ENCODE measurements at regions not wholly inside any gene's neighbourhood (a gene's known extent, or its start where the extent isn't known, plus 50 kb on each side); places are given as distances from the start of the nearest gene placed in this dataset.
"Not testable (repeated sequence)": the region's sequence is repeated elsewhere in the genome, so short reads cannot be mapped to it uniquely, and the experiment has no call there.

DNA sequence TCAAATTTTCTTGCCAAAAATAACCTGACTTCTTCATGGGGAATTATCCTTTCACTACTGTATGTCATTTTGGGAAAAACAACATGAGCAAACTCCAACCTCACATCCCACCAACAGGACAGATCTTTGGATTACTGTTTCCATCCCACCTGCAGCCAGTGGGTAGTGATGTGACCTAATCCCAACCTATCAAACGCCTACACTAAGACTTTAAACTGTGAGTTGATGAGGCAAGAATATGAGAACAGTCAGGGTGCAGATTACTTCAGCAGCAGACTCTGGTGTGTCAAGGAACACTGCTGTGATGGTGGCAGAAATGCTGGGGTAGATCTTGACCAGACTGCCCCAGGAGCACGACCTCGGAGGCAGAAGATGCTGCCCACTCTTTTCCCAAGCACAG is 293.2 kb downstream of the DUSP6 start:
- no peaks in the 10 kb centered on the region for H3K9me3 ChIP-seq (ENCODE audit: control insufficient read depth, low read length)
- no peaks in the 10 kb centered on the region for H3K27me3 ChIP-seq (ENCODE audit: control insufficient read depth, insufficient read depth, low read length, poor library complexity, severe bottlenecking)
- no peak overlapping the region for H3K4me3 ChIP-seq (ENCODE audit: insufficient read depth, low read depth, low read length)
- 84 to 95% methylated on average over 3 of the region's 3 CpGs for WGBS, 2 experiments
- H3K36me3 ChIP-seq (ENCODE audit: control insufficient read depth, insufficient read depth, low read length) = no peaks in the 10 kb centered on the region
- H3K4me1 ChIP-seq (ENCODE audit: control insufficient read depth, insufficient read depth, low read length) = peaks cover 15% of the 10 kb centered on the region
- no peak overlapping the region for H3K27ac ChIP-seq (ENCODE audit: insufficient read depth, low read depth, low read length, poor library complexity, severe bottlenecking)

DNA sequence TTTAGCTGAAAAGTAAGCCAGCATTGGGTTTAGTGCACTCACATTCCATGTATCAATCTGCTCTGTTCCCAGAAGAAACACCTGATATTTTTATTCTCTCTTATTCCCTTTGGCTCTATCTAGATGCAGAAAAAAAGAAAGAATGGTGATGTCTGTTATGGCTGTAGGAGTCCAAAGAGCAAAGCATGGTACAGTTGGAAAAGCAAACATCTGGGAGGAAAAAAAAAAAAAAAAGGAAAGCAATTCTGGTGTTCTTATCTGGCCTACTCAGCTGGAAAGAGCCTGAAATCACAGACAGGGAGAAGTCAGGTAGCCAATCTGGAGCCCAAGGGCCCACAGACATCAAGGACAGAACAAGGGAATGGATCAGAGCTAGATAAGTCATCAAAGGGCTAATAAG is 293.9 kb downstream of the DUSP6 start:
- H3K4me1 ChIP-seq (ENCODE audit: control insufficient read depth, insufficient read depth, low read length) = peaks cover 15% of the 10 kb centered on the region
- H3K36me3 ChIP-seq (ENCODE audit: control insufficient read depth, insufficient read depth, low read length) = no peaks in the 10 kb centered on the region
- no peak overlapping the region for H3K4me3 ChIP-seq (ENCODE audit: insufficient read depth, low read depth, low read length)
- no peaks in the 10 kb centered on the region for H3K27me3 ChIP-seq (ENCODE audit: control insufficient read depth, insufficient read depth, low read length, poor library complexity, severe bottlenecking)
- H3K27ac ChIP-seq (ENCODE audit: insufficient read depth, low read depth, low read length, poor library complexity, severe bottlenecking) = no peak overlapping the region
- no peaks in the 10 kb centered on the region for H3K9me3 ChIP-seq (ENCODE audit: control insufficient read depth, low read length)

GRCh38 chr12:89053817-89054216 is 298.5 kb downstream of the DUSP6 start:
- H3K4me1 ChIP-seq (ENCODE audit: control insufficient read depth, insufficient read depth, low read length); H3K27ac ChIP-seq (ENCODE audit: insufficient read depth, low read depth, low read length, poor library complexity, severe bottlenecking); H3K36me3 ChIP-seq (ENCODE audit: control insufficient read depth, insufficient read depth, low read length); H3K4me3 ChIP-seq (ENCODE audit: insufficient read depth, low read depth, low read length); H3K9me3 ChIP-seq (ENCODE audit: control insufficient read depth, low read length); H3K27me3 ChIP-seq (ENCODE audit: control insufficient read depth, insufficient read depth, low read length, poor library complexity, severe bottlenecking): not testable (repeated sequence)
- WGBS, 2 experiments = 94 to 98% methylated on average over 4 of the region's 4 CpGs

GRCh38 chr12:89051065-89051677 is 301.1 kb downstream of the DUSP6 start:
- Histone ChIP-seq H3K36me3 (ENCODE audit: control insufficient read depth, insufficient read depth, low read length) (no peaks in the 10 kb centered on the region), H3K4me3 (ENCODE audit: insufficient read depth, low read depth, low read length) (no peak overlapping the region), H3K27me3 (ENCODE audit: control insufficient read depth, insufficient read depth, low read length, poor library complexity, severe bottlenecking) (no peaks in the 10 kb centered on the region), H3K4me1 (ENCODE audit: control insufficient read depth, insufficient read depth, low read length) (peaks cover 5% of the 10 kb centered on the region), H3K27ac (ENCODE audit: insufficient read depth, low read depth, low read length, poor library complexity, severe bottlenecking) (no peak overlapping the region), H3K9me3 (ENCODE audit: control insufficient read depth, low read length) (no peaks in the 10 kb centered on the region)
- 0 to 17% methylated on average over 1 of the region's 2 CpGs for WGBS, 2 experiments

- Histone ChIP-seq H3K36me3 (ENCODE audit: control insufficient read depth, insufficient read depth, low read length) (no peaks in the 10 kb centered on the region), H3K9me3 (ENCODE audit: control insufficient read depth, low read length) (no peaks in the 10 kb centered on the region), H3K4me3 (ENCODE audit: insufficient read depth, low read depth, low read length) (no peak overlapping the region), H3K4me1 (ENCODE audit: control insufficient read depth, insufficient read depth, low read length) (no peaks in the 10 kb centered on the region), H3K27ac (ENCODE audit: insufficient read depth, low read depth, low read length, poor library complexity, severe bottlenecking) (no peak overlapping the region), H3K27me3 (ENCODE audit: control insufficient read depth, insufficient read depth, low read length, poor library complexity, severe bottlenecking) (no peaks in the 10 kb centered on the region)
- 88 to 95% methylated on average over 2 of the region's 2 CpGs for WGBS, 2 experiments
Measured at GRCh38 chr12:89047856-89048418, 304.4 kb downstream of the DUSP6 start.

DNA sequence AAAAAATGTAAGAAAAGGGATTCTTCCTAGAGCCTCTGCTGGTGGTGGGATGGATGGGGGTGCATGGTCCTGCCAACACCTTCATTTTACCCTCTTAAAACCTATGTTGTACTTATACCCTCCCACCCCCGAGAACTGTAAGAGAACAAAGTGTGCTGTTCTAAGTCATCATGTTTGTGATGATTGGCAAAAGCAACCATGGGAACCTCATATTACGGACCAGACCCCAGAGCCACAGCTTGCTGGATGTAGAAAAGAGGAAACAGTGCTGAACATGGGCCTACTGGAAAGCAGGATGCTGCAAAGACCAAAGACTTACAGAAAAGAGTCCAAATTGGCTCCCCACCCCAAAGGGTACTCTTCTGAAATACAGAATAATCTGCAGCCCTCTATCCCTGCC is 311.2 kb downstream of the DUSP6 start:
- no peaks in the 10 kb centered on the region for H3K9me3 ChIP-seq (ENCODE audit: control insufficient read depth, low read length)
- no peaks in the 10 kb centered on the region for H3K27me3 ChIP-seq (ENCODE audit: control insufficient read depth, insufficient read depth, low read length, poor library complexity, severe bottlenecking)
- 91 to 95% methylated on average over 2 of the region's 2 CpGs for WGBS, 2 experiments
- H3K4me3 ChIP-seq (ENCODE audit: insufficient read depth, low read depth, low read length) = no peak overlapping the region
- no peaks in the 10 kb centered on the region for H3K36me3 ChIP-seq (ENCODE audit: control insufficient read depth, insufficient read depth, low read length)
- H3K4me1 ChIP-seq (ENCODE audit: control insufficient read depth, insufficient read depth, low read length) = no peaks in the 10 kb centered on the region
- no peak overlapping the region for H3K27ac ChIP-seq (ENCODE audit: insufficient read depth, low read depth, low read length, poor library complexity, severe bottlenecking)

GRCh38 chr12:89040146-89040964 is 311.9 kb downstream of the DUSP6 start:
- H3K27ac ChIP-seq (ENCODE audit: insufficient read depth, low read depth, low read length, poor library complexity, severe bottlenecking) = no peak overlapping the region
- WGBS, 2 experiments = 95 to 96% methylated on average over 10 of the region's 10 CpGs

GRCh38 chr12:89038831-89039512 is 313.3 kb downstream of the DUSP6 start:
- WGBS, 2 experiments = 83 to 84% methylated on average over 4 of the region's 4 CpGs
- H3K4me3 ChIP-seq (ENCODE audit: insufficient read depth, low read depth, low read length) = no peak overlapping the region

More at GRCh38 chr12:89040146-89040964, 311.9 kb downstream of the DUSP6 start:
- no peaks in the 10 kb centered on the region for H3K4me1 ChIP-seq (ENCODE audit: control insufficient read depth, insufficient read depth, low read length)
- H3K27me3 ChIP-seq (ENCODE audit: control insufficient read depth, insufficient read depth, low read length, poor library complexity, severe bottlenecking) = no peaks in the 10 kb centered on the region
- no peaks in the 10 kb centered on the region for H3K9me3 ChIP-seq (ENCODE audit: control insufficient read depth, low read length)
- H3K36me3 ChIP-seq (ENCODE audit: control insufficient read depth, insufficient read depth, low read length) = no peaks in the 10 kb centered on the region
- no peak overlapping the region for H3K4me3 ChIP-seq (ENCODE audit: insufficient read depth, low read depth, low read length)

DNA sequence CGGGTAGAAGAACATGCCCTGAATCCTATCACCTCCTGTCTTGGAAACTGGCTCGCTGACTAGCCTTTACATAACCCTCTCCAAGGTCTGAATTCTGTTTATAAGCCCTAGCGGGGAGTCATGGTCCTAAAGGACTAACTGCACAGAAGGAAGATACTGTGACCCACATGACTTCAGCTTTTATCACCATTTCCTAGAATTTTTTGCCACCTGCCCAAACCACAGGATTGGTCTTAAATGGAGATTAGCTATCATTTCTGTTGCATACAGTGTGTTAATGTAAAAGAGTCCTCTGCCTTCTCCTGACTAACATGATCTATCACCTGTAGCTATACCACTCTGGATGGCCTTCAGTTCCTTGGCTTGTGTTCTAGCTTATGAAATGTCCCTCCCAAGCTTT is 319.2 kb downstream of the DUSP6 start:
- H3K36me3 ChIP-seq (ENCODE audit: control insufficient read depth, insufficient read depth, low read length) = no peaks in the 10 kb centered on the region
- no peak overlapping the region for H3K4me3 ChIP-seq (ENCODE audit: insufficient read depth, low read depth, low read length)
- no peaks in the 10 kb centered on the region for H3K9me3 ChIP-seq (ENCODE audit: control insufficient read depth, low read length)
- no peaks in the 10 kb centered on the region for H3K4me1 ChIP-seq (ENCODE audit: control insufficient read depth, insufficient read depth, low read length)
- 88 to 96% methylated on average over 3 of the region's 3 CpGs for WGBS, 2 experiments
- no peaks in the 10 kb centered on the region for H3K27me3 ChIP-seq (ENCODE audit: control insufficient read depth, insufficient read depth, low read length, poor library complexity, severe bottlenecking)
- H3K27ac ChIP-seq (ENCODE audit: insufficient read depth, low read depth, low read length, poor library complexity, severe bottlenecking) = no peak overlapping the region

More at GRCh38 chr12:89038831-89039512, 313.3 kb downstream of the DUSP6 start:
- Histone ChIP-seq H3K9me3 (ENCODE audit: control insufficient read depth, low read length) (no peaks in the 10 kb centered on the region), H3K27ac (ENCODE audit: insufficient read depth, low read depth, low read length, poor library complexity, severe bottlenecking) (no peak overlapping the region), H3K27me3 (ENCODE audit: control insufficient read depth, insufficient read depth, low read length, poor library complexity, severe bottlenecking) (no peaks in the 10 kb centered on the region), H3K36me3 (ENCODE audit: control insufficient read depth, insufficient read depth, low read length) (no peaks in the 10 kb centered on the region), H3K4me1 (ENCODE audit: control insufficient read depth, insufficient read depth, low read length) (no peaks in the 10 kb centered on the region)

- Histone ChIP-seq H3K9me3 (ENCODE audit: control insufficient read depth, low read length) (no peaks in the 10 kb centered on the region), H3K27me3 (ENCODE audit: control insufficient read depth, insufficient read depth, low read length, poor library complexity, severe bottlenecking) (no peaks in the 10 kb centered on the region), H3K36me3 (ENCODE audit: control insufficient read depth, insufficient read depth, low read length) (no peaks in the 10 kb centered on the region), H3K27ac (ENCODE audit: insufficient read depth, low read depth, low read length, poor library complexity, severe bottlenecking) (no peak overlapping the region), H3K4me3 (ENCODE audit: insufficient read depth, low read depth, low read length) (no peak overlapping the region), H3K4me1 (ENCODE audit: control insufficient read depth, insufficient read depth, low read length) (no peaks in the 10 kb centered on the region)
- WGBS, 2 experiments = 92 to 98% methylated on average over 2 of the region's 2 CpGs
Measured at GRCh38 chr12:89029961-89030360, 322.3 kb downstream of the DUSP6 start.
